ENCODE measurements at regions not wholly inside any gene's neighbourhood (a gene's known extent, or its start where the extent isn't known, plus 50 kb on each side); places are given as distances from the start of the nearest gene placed in this dataset.
"Not testable (repeated sequence)": the region's sequence is repeated elsewhere in the genome, so short reads cannot be mapped to it uniquely, and the experiment has no call there.

GRCh38 chr12:93994721-93995120 lies 153.7 kb upstream of the PLXNC1 start:
- Mint-ChIP-seq H3K27ac (ENCODE audit: unreplicated experiment) (no peak overlapping the region), H3K4me3 (ENCODE audit: unreplicated experiment) (no peak overlapping the region), H3K27me3 (ENCODE audit: unreplicated experiment) (peaks cover 1% of the 10 kb centered on the region), H3K4me1 (ENCODE audit: low read depth, unreplicated experiment) (peaks cover 7% of the 10 kb centered on the region), H3K36me3 (ENCODE audit: unreplicated experiment) (peaks cover 5% of the 10 kb centered on the region), H3K9me3 (ENCODE audit: unreplicated experiment) (no peaks in the 10 kb centered on the region)
- no peak for TF ChIP-seq CTCF (IDR thresholded peaks at IDR 0.05; ENCODE audit: partially characterized antibody, unreplicated experiment)
- no peak for DNase-seq

GRCh38 chr12:93996321-93996720 lies 152.1 kb upstream of the PLXNC1 start:
- Mint-ChIP-seq H3K4me3 (ENCODE audit: unreplicated experiment) (no peak overlapping the region), H3K9me3 (ENCODE audit: unreplicated experiment) (no peaks in the 10 kb centered on the region), H3K27me3 (ENCODE audit: unreplicated experiment) (no peaks in the 10 kb centered on the region), H3K4me1 (ENCODE audit: low read depth, unreplicated experiment) (peaks cover 5% of the 10 kb centered on the region), H3K36me3 (ENCODE audit: unreplicated experiment) (peaks cover 5% of the 10 kb centered on the region), H3K27ac (ENCODE audit: unreplicated experiment) (no peak overlapping the region)
- no peak for DNase-seq
- TF ChIP-seq CTCF (IDR thresholded peaks at IDR 0.05; ENCODE audit: partially characterized antibody, unreplicated experiment), result no peak

GRCh38 chr12:94001691-94002090 lies 146.7 kb upstream of the PLXNC1 start:
- Mint-ChIP-seq H3K36me3 (ENCODE audit: unreplicated experiment) (peaks cover 13% of the 10 kb centered on the region), H3K4me1 (ENCODE audit: low read depth, unreplicated experiment) (no peaks in the 10 kb centered on the region), H3K27me3 (ENCODE audit: unreplicated experiment) (no peaks in the 10 kb centered on the region), H3K4me3 (ENCODE audit: unreplicated experiment) (no peak overlapping the region), H3K9me3 (ENCODE audit: unreplicated experiment) (peaks cover 6% of the 10 kb centered on the region), H3K27ac (ENCODE audit: unreplicated experiment) (no peak overlapping the region)
- no peak for DNase-seq
- TF ChIP-seq CTCF (IDR thresholded peaks at IDR 0.05; ENCODE audit: partially characterized antibody, unreplicated experiment), result no peak

GRCh38 chr12:94002925-94003324 lies 145.5 kb upstream of the PLXNC1 start:
- H3K4me3 Mint-ChIP-seq (ENCODE audit: unreplicated experiment), result not testable (repeated sequence)

GRCh38 chr12:94007833-94008232 lies 140.5 kb upstream of the PLXNC1 start:
- H3K4me3 Mint-ChIP-seq (ENCODE audit: unreplicated experiment); H3K4me1 Mint-ChIP-seq (ENCODE audit: low read depth, unreplicated experiment); H3K27ac Mint-ChIP-seq (ENCODE audit: unreplicated experiment); H3K36me3 Mint-ChIP-seq (ENCODE audit: unreplicated experiment); DNase-seq; H3K9me3 Mint-ChIP-seq (ENCODE audit: unreplicated experiment); H3K27me3 Mint-ChIP-seq (ENCODE audit: unreplicated experiment): not testable (repeated sequence)

More at GRCh38 chr12:94002925-94003324, 145.5 kb upstream of the PLXNC1 start:
- H3K4me1 Mint-ChIP-seq (ENCODE audit: low read depth, unreplicated experiment); DNase-seq; H3K27ac Mint-ChIP-seq (ENCODE audit: unreplicated experiment); H3K9me3 Mint-ChIP-seq (ENCODE audit: unreplicated experiment); H3K27me3 Mint-ChIP-seq (ENCODE audit: unreplicated experiment): not testable (repeated sequence)
- H3K36me3 Mint-ChIP-seq (ENCODE audit: unreplicated experiment), result peaks cover 13% of the 10 kb centered on the region

GRCh38 chr12:94010307-94010706 lies 138.1 kb upstream of the PLXNC1 start:
- DNase-seq, result no peak
- no peaks in the 10 kb centered on the region for H3K27me3 Mint-ChIP-seq (ENCODE audit: unreplicated experiment)
- TF ChIP-seq CTCF (IDR thresholded peaks at IDR 0.05; ENCODE audit: partially characterized antibody, unreplicated experiment), result no peak
- H3K4me3 Mint-ChIP-seq (ENCODE audit: unreplicated experiment), result no peak overlapping the region
- peaks cover 5% of the 10 kb centered on the region for H3K36me3 Mint-ChIP-seq (ENCODE audit: unreplicated experiment)
- peaks cover 4% of the 10 kb centered on the region for H3K9me3 Mint-ChIP-seq (ENCODE audit: unreplicated experiment)
- H3K27ac Mint-ChIP-seq (ENCODE audit: unreplicated experiment), result no peak overlapping the region
- peaks cover 2% of the 10 kb centered on the region for H3K4me1 Mint-ChIP-seq (ENCODE audit: low read depth, unreplicated experiment)

Data from glutamatergic neuron (in vitro differentiated cells).